ENCODE measurements at regions not wholly inside any gene's neighbourhood (a gene's known extent, or its start where the extent isn't known, plus 50 kb on each side); places are given as distances from the start of the nearest gene placed in this dataset.

DNA sequence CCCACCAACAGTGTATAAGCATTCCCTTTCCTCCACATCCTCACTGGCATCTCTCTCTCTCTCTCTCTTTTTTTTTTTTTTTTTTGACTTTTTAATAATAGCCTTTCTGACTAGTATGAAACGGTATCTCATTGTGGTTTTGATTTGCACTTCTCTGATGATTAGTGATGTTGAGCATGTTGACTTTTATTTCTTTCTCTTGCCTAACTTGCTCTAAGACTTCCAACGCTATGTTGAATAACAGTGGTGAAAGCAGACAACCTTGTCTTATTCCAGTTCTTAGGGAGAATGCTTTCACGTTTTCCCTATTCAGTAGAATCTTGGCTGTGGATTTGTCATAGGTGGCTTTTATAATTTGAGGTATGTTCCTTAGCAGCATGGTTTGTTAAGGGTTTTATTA lies 249.4 kb upstream of the MDFIC2 start:
- DNase-seq (ENCODE audit: low spot score), result no peak

DNA sequence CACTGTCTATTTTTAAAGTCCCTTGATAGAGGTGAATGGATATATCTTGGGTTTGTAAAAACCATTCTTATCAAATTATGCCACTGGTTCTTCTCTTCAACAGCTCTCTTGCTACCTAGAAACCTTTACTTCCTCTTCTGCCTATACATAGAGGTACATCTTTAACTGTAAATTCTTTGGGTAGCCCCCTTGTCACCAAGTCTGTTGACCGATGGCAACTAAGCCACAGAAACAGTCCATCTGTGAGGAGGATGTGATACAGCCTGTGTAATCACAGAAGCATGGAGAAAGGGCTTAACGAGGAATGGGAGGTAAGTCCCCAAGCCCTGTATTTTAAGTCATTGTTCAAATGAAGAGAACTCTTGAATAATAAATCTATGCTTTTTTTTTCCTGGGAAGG lies 246.5 kb upstream of the MDFIC2 start:
- DNase-seq (ENCODE audit: low spot score), result no peak

DNA sequence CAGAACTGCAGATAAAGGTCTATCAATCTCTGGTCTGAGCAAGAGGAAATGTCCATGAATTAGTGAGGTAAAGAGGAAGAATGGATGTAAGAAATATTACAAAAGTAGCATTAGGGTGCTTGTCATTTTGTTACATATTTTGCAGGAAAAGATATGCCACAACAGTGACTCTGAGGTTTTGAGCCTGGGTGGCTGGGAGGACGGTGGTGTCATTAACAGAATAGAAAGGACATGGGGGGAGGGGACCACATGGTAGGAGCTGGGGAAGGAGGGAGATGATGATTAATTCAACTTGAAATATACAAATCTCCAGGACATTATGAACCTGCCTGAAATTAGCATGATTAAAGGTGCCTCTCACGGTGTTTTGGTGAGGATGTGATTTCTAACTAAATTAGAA lies 245.5 kb upstream of the MDFIC2 start:
- DNase-seq (ENCODE audit: low spot score), result no peak

DNA sequence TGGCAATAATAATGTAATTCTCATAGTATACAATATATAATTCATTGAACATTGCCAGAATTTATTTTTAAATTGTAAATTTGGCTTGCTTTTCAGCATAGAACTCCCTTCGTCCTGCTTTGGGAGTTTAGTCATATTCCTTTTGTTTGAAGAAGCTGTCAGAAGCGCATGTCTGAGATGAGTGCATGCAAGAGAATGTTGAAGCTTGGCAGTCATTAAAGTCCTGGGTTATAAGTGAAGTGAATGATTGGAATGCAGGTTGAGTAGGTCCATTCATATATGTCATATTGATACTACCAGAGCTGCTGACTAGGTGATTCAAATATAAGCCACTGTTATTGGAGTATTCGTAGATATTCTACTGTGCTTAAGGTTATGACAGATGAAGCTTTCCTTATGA lies 243.6 kb upstream of the MDFIC2 start:
- no peak for DNase-seq (ENCODE audit: low spot score)

DNA sequence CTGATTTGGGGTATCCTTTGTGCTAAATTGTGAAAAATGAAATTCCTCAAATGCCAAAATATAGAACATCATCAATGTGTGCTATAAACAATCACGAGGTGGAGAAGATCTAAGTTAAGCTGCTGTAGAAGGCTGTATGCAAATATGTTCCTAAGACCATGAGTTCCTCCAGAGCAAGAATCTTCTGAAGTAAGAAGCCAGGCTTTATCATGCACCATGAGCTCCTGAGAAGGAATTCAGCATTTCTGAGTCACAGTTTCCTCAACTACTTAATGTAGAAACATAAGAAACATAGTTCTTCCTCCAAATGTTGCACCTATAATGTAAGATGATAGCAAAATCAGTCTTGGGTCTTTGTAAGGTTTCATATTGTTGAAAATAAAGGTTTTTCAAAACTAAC lies 241.7 kb upstream of the MDFIC2 start:
- no peak for DNase-seq (ENCODE audit: low spot score)

DNA sequence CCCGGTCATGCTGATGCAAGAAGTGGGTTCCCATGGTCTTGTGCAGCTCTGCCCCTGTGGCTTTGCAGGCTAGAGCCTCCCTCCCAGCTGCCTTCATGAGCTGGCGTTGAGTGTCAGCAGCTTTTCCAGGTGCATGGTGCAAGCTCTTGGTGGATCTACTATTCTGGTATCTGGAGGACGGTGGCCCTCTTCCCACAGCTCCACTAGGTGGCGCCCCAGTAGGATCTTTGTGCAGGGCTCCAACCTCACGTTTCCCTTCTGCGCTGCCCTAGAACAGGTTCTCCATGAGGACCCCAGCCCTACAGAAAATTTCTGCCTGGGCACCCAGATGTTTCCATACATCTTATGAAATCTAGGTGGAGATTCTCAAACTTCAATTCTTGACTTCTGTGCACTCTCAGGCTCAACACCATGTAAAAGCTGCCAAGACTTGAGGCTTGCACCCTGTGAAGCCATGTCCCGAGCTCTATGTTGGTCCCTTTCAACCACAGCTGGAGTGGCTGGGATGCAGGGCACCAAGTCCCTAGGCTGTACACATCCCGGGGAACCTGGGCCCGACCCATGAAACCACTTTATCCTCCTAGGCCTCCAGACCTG lies 238.4 kb upstream of the MDFIC2 start:
- DNase-seq (ENCODE audit: low spot score), result peak; percentile 61

DNA sequence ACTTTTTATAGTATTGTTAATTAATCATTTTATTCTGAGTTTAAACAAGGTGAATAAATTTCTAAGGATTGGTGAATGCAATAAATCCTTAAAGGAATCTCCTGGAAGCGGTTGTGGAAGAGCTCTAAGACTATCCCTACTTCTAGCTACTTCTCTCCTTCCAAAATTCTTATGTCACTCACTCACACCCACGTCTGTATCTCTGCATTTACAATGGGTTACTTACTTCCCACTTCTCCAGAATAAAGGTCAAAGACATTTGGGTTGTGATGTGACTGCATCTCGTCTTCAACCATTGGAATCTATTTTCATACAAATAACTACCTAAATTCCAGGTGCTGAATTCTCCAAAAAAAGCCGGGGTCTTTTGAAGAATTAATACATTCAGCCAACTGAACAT lies 234.2 kb upstream of the MDFIC2 start:
- DNase-seq (ENCODE audit: low spot score), result no peak

DNA sequence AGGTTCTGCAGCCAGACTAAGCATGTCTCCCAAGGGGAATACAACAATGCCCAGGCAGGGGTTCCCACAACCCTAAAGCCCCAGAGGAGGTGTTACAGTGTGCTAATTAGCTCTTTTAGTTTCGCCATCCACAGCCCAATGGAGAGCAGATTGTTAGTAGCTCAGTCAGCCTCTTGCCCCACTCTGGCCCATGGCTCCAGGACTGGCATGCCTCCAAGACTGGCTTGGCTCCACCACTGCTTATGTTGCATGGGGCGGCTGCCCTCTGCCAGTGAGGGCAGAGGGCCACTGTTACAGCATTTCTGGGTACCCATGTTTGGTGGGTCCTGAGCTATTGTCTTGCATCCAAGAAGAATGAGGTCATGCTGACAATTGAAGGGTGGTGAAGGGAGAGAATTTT lies 231.1 kb upstream of the MDFIC2 start:
- no peak for DNase-seq (ENCODE audit: low spot score)

DNA sequence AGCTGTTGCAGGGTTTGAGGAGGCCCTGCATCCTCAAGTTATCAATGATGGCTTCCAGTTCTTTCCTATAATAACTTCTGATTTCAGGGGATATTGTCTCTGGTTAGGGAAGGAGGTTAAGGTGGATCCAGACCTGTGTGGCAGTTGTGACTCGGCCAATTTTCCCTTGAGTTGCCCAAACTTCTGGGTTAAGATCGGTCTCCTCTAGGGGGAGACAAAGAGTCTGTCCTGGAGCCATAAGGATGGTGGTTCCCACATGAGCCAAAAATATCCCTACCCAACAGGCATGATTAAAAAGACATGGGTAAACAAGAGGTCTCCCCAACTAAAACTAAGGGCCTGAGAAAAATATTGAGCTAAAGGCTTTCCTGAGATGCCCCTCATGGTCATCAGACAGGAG lies 227.5 kb upstream of the MDFIC2 start:
- DNase-seq (ENCODE audit: low spot score), result no peak

DNA sequence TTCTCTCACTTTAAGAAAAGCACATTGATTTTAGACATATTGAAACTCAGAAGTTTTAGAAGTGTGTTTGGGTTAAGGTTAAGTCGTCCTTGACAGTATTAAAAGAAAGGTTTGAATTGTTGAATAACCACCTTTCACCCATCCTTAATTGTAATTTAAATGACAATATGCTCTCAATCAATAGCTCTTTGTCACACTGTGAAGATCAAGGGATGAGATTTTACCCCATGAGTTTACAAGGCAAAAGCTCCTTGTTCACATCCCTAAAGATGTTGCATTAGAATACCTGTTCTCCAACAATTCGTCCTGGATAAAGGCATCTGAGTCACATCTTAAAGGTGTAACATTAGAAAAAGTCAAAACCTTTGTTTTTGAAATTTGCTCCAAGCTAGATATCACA lies 220.4 kb upstream of the MDFIC2 start:
- no peak for DNase-seq (ENCODE audit: low spot score)

DNA sequence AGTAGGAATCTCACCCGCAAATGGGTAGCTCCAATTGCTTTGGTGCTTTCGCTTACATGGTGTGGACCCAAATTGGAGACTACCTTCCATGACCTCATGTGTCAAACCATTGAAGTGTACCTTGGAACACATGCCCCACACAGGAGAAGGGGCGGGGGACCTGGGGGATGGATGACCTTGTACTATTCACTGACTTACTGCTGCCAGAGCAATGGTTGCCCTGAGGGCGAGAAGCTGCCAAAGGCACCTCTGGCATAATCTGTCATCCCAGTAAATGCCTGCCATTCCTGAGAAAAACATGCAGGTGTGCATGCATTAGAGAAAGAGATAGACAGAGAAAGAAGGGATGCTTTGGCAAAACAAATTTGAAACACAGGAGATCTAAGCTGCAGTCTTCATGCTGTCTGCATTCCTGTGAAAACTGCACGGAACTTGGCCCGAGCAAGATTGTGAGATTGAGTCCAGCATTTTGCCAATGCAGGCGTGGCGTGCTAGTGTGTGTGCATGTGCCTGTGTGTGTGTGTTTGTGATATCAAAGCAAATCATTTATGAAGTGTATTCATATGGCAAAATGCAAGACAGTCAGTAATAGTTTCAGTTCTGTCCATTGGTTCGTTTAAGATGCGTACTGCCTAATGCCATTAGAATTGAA lies 219.5 kb upstream of the MDFIC2 start:
- no peak for DNase-seq (ENCODE audit: low spot score)

DNA sequence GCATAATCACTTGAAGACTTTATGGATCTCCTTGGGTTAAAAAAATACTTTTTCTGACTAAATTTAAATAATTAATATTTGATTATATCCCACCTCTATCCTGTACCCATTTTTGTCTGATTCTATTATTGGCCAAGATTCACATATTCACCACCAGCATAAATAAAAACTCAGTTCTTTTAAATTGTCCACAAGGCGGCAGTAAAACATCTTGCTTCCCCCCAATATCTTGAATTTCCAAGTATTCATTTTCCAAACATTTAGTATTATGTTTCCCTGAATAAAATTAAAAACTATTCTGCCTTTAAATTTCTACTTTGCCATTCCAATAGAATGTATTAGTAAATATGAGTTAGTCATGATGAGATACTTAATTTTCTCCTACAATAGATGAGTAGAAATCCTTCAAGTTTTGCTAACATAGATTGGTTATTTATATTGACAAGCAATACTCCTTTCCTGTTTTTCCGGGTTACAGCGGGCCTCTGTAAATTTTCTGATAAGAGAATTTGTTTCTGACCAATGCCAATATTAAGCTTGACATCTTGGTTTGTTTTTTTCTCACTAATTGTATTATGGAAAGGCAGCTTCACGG lies 218.7 kb upstream of the MDFIC2 start:
- DNase-seq (ENCODE audit: low spot score), result no peak

DNA sequence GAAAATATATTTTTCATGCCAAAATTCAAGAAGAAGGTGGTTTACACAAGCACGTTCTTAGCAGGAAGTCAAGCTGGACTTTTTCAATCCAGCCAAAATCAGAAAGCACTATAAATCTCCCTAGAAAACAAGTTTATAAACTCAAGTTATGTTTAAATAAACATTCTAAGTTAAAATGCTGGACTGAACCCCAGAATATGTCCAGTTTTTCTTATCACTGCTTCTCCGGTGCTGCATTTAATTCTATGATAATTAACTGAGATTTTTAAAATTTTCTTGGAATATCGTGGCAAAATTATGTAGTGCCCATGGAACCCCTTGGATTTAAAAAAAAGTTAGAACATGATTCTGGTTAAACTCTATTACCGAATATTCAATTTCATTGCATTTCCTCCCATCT lies 218.2 kb upstream of the MDFIC2 start:
- DNase-seq (ENCODE audit: low spot score), result no peak

DNA sequence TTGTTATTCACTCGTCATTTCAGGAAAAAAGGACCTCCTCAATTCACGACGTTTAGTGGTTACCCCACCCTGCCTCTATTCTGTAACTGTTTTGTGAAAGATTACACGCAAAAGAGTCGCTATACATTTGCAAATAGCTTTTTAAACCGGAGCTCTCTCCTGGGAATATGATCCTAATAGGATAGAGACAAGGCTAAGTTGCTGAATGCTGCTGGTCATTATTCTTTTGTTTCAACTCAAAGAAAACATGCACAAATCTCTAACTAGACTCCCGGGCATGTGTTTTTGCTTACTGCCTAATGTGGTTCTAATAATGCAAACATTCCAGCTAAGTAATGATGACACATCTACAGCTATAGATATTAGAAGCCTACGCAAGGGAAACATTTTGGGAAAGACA lies 214.6 kb upstream of the MDFIC2 start:
- DNase-seq (ENCODE audit: low spot score), result no peak

DNA sequence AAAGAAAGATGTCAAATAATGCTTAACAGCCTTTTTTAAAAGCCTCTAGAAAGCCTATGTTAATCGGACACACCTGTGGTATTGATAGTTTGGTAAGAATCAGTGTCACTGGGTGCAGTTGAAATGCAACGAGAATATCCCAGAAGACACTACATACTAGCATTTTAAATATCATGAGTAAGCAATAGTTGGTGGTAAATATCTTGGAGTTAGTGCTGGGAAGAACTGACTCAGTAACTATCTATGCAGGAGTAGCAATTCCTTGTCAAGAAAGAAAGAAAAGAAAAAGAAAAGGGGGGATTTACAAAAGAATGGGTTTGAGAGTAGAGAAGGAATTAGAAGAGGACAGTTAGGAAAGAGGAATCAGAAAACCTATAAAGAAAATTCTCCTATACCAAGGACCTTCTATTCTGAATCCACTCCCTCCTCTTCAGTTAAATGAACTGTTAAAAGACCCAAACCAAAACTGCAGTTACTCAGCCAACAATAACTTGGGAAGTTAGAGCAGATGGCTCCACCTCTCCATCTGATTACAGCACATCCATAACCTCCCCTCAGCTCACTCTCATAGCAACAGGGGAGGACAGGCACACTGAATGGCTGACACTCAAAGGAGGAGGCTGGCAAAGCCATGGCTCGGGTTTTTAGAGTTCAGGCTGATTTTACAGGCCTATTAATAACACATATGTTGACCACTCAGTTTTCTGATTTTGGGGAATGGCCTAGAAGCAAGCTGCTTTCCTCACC lies 207.6 kb upstream of the MDFIC2 start:
- DNase-seq (ENCODE audit: low spot score), result no peak

DNA sequence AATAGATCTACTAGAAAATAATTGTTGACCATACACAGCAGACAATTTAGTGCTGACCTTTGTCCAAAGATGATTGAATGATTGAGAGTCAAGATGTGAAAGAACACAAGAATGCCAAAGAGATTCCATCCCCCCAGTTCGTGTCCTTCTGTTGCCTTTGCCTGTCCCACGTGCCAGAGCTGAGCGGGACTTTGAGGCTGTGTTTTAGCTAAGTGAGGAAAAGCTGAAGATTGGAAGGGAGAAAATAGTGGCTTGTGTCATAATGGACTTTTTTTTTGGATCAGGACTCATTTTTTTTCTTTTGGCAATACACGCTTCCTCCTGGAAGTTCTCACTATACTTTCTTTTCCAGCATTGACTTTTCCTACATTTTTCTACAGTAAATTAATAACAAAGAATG lies 206.6 kb upstream of the MDFIC2 start:
- DNase-seq (ENCODE audit: low spot score), result no peak

DNA sequence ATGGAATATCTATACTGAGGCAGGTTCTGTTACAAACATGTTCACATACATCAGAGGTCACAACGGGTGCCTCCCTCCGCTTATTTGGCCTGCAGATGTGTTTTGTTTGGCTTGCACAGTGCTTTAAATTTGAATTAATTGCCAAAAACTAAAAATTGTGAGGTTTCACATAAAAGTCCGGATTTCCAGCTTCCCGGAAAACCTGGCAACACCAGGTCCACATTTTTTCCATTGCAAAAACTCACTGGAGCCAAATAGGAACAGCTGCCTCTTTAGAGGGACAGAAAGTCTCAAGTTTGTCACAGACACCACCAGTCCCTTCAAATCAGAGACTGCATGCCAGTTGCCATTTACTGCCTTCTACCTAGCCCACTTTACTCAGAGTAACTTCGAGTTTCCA lies 205.9 kb upstream of the MDFIC2 start:
- no peak for DNase-seq (ENCODE audit: low spot score)

DNA sequence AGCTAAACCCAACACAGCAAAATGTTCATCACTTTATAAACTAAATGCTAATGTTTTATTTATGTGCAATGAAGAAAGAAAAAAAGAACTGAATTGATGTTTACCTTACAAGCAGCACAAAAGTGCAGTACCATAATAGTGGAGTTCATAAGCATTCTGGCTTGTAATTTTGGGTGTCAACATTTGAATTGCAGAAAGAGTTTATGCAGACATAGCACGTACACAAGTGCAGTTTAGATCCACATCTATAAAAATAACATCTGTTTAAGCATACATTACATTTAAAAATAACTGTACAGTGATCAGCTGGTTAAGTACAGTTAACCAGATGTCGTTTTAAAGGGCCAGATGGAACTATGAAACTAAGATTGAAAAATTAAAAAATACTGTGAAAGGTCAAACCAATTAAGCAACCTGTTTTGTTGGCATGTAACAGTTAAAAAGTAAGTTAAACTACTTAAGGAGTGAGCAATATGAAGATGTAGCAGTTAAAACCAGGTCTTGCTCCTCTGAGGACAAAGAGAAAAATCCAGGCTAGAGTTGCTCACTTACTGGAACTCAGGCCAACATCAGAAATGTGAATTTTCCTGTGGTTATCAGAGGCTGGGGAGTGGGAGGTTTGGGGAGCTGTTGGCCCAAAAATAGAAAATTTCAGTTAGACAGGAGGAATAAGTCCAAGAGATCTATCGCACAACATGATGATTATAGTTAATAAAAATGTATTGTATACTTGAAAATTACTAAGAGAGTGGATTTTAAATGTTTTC lies 204.9 kb upstream of the MDFIC2 start:
- no peak for DNase-seq (ENCODE audit: low spot score)

DNA sequence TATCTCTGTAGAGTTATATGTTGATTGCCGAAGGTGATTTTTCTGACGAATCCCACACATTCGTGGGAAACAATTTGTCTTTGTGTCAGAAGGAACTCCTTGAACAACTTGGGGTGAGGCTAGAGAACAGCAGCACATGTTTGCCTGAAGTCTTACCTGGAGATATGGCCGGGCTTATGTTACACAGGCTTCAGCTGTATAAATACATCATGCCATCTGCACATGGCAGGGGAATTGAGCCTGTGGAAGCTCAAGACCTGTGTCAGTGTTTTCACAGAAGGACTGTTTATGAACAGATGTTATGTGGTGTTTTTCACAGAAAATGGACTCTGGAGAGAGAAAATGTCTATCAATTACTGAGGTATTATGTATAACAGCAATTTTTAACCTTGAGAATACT lies 203.6 kb upstream of the MDFIC2 start:
- DNase-seq (ENCODE audit: low spot score), result no peak

DNA sequence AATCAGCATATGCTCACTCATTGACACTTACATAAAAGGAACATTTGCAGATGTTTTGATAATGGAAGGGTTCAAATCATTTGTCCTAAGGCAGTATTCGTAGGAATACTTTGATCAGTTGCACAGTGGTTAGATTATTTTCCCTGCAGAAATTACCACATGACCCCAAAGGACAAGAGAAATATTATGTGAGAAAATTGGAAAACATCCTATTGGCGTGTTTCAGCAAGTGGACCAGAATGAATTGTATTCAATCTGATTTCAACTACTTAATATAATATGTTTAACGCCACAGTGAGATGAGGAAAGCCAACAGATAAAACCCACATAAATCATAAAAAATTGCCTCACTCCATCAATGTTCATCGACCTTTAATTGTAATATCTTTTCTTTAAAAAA lies 195.0 kb upstream of the MDFIC2 start:
- no peak for DNase-seq (ENCODE audit: low spot score)

DNA sequence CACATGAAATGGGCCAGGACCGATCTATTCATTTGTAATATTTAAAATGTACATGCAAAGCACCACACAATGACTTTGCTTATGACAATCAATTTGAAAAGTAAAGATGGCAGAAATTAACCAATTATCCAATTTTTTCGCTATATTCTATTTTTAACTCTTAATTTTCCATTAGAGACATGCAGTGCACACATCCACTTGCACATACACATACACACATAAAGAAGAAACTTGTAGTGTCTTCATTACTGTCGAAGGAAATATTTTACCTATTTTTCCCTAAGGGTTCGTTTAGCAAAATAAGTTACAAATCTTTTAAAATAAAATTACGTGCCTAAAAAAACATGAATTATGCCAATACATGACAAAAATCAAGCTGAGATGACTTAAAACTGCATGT lies 194.3 kb upstream of the MDFIC2 start:
- no peak for DNase-seq (ENCODE audit: low spot score)

DNA sequence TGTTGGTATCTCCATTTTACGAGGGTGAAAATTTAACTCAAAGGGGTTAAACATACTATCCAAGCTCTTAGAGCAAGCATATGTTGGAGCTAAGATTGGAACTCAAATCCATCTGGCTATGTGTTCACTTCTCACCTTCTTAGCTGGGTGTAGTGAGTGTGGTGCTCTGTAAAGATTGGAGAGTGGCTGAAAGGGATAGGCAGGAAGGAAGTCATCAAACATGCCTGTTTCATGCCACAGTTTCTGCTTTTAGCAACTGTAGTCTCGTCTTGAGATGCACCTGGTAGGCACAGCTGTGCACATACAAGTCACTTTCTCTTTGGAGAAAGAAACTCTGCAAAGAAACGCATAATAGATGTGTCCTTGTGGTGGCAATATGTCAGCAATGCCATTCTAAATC lies 189.1 kb upstream of the MDFIC2 start:
- DNase-seq (ENCODE audit: low spot score), result no peak

DNA sequence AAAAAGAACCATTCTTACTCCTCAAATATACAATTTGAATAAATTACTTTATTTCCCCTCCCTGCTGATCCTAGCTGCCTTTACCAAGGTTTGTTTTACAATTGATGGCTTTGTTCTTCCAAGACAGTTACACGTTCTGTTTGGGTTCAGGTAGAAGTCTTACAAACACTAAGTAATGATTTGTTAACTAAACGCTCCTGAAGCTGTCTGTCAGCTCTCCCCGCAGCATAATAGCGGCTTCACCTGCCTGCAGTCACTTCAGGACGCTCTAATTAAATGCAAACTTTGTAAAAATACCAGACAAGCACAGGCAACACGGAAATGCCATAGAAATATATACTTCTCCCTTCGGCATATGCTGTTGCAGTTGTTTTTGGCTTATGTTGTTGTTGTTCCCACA lies 176.4 kb upstream of the MDFIC2 start:
- DNase-seq (ENCODE audit: low spot score), result no peak

Measured in CD4-positive, alpha-beta T cell treated with Interleukin-15 for 4 hours (primary cell).